Globus pallidus (tissue), 1 donor: ENCODE measurements at regions not wholly inside any gene's neighbourhood (a gene's known extent, or its start where the extent isn't known, plus 50 kb on each side); places are given as distances from the start of the nearest gene placed in this dataset.
"Not testable (repeated sequence)": the region's sequence is repeated elsewhere in the genome, so short reads cannot be mapped to it uniquely, and the experiment has no call there.

ENCODE experiments used
- DNase-seq: peaks from one replicate; pipeline ENCODE4 v3.0.0-alpha.2; 2015; ENCODE audit warnings: low spot score

- no peak for DNase-seq
Measured at GRCh38 chrX:40373025-40373424, 207.7 kb upstream of the ATP6AP2 start.

GRCh38 chrX:40371376-40371775 lies 209.4 kb upstream of the ATP6AP2 start:
- no peak for DNase-seq

GRCh38 chrX:40368611-40369061 lies 212.1 kb upstream of the ATP6AP2 start:
- DNase-seq, result no peak

GRCh38 chrX:40366661-40367060 lies 214.1 kb upstream of the ATP6AP2 start:
- DNase-seq, result no peak

GRCh38 chrX:40362291-40362690 lies 218.5 kb upstream of the ATP6AP2 start:
- not testable (repeated sequence) for DNase-seq

- no peak for DNase-seq
Measured at GRCh38 chrX:40360557-40360956, 220.2 kb upstream of the ATP6AP2 start.

GRCh38 chrX:40359593-40359992 lies 221.2 kb upstream of the ATP6AP2 start:
- DNase-seq, result no peak

GRCh38 chrX:40358994-40359393 lies 221.8 kb upstream of the ATP6AP2 start:
- no peak for DNase-seq

GRCh38 chrX:40349251-40349650 lies 231.5 kb upstream of the ATP6AP2 start:
- DNase-seq, result no peak

- DNase-seq, result no peak
Measured at GRCh38 chrX:40346379-40346778, 234.4 kb upstream of the ATP6AP2 start.

GRCh38 chrX:40343319-40343718 lies 237.5 kb upstream of the ATP6AP2 start:
- no peak for DNase-seq

- DNase-seq, result no peak
Measured at GRCh38 chrX:40340116-40340515, 240.7 kb upstream of the ATP6AP2 start.

GRCh38 chrX:40333344-40333743 lies 235.6 kb upstream of the BCOR start:
- DNase-seq, result no peak

- DNase-seq, result no peak
Measured at GRCh38 chrX:40331762-40332161, 234.0 kb upstream of the BCOR start.

- DNase-seq, result no peak
Measured at GRCh38 chrX:40331353-40331752, 233.6 kb upstream of the BCOR start.

GRCh38 chrX:40329616-40330015 lies 231.9 kb upstream of the BCOR start:
- DNase-seq, result no peak

GRCh38 chrX:40327085-40327484 lies 229.3 kb upstream of the BCOR start:
- DNase-seq, result no peak

GRCh38 chrX:40326186-40326965 lies 228.6 kb upstream of the BCOR start:
- no peak for DNase-seq

GRCh38 chrX:40325161-40325560 lies 227.4 kb upstream of the BCOR start:
- DNase-seq, result no peak

GRCh38 chrX:40323977-40324376 lies 226.2 kb upstream of the BCOR start:
- no peak for DNase-seq

- no peak for DNase-seq
Measured at GRCh38 chrX:40320819-40321218, 223.1 kb upstream of the BCOR start.

GRCh38 chrX:40318801-40319200 lies 221.0 kb upstream of the BCOR start:
- DNase-seq, result no peak

- DNase-seq, result no peak
Measured at GRCh38 chrX:40318076-40318475, 220.3 kb upstream of the BCOR start.

- DNase-seq, result no peak
Measured at GRCh38 chrX:40316502-40316901, 218.7 kb upstream of the BCOR start.
